ENCODE measurements at regions not wholly inside any gene's neighbourhood (a gene's known extent, or its start where the extent isn't known, plus 50 kb on each side); places are given as distances from the start of the nearest gene placed in this dataset.

DNA sequence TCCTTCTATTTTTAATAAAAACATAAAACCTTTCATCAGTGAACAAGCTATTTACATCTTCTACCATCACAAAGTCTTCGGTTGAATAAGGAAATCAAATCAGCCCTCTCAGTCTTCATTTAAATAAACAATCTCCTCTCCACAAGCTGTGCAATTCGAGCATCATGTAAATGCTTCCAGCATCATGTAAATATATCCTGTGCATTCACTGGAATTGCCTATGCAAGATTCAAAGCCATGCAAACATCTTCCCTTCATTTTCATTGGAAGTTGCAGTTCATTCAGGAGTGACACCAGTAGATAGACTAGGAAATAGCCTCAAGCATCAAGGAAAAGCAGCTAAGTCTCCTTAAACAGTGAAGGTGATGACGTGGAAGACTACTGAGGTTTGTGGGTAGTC lies 77.7 kb upstream of the PCDH19 start:
- ATAC-seq (ENCODE audit: insufficient read depth, low FRiP score), result no peak
- Histone ChIP-seq H3K36me3 (ENCODE audit: control insufficient read depth in 4 of 4, insufficient read depth in 4 of 4, low read length in 4 of 4) (no peaks in the 10 kb centered on the region), H3K4me3 (no peak overlapping the region), H3K4me1 (ENCODE audit: control insufficient read depth in 5 of 5, insufficient read depth in 5 of 5, low read length in 5 of 5) (no peaks in the 10 kb centered on the region), H3K27ac (ENCODE audit: low read depth in 1 of 2, low read length in 1 of 2) (no peak overlapping the region), H3K9me3 (ENCODE audit: control insufficient read depth in 4 of 4, insufficient read depth in 3 of 4, low read length in 3 of 4) (no peaks in the 10 kb centered on the region), H3K27me3 (ENCODE audit: control insufficient read depth in 3 of 3, insufficient read depth in 3 of 3, low read length in 2 of 3) (peaks cover 0 to 35% (median 10%) of the 10 kb centered on the region in 3 donors), H3K9ac (ENCODE audit: insufficient read depth in 1 of 2, low read length in 2 of 2) (no peak overlapping the region)
- WGBS, 2 donors, result 51 to 70% methylated on average over 3 of the region's 3 CpGs
- DNase-seq, result no peak
- TF ChIP-seq, protein P1, sequence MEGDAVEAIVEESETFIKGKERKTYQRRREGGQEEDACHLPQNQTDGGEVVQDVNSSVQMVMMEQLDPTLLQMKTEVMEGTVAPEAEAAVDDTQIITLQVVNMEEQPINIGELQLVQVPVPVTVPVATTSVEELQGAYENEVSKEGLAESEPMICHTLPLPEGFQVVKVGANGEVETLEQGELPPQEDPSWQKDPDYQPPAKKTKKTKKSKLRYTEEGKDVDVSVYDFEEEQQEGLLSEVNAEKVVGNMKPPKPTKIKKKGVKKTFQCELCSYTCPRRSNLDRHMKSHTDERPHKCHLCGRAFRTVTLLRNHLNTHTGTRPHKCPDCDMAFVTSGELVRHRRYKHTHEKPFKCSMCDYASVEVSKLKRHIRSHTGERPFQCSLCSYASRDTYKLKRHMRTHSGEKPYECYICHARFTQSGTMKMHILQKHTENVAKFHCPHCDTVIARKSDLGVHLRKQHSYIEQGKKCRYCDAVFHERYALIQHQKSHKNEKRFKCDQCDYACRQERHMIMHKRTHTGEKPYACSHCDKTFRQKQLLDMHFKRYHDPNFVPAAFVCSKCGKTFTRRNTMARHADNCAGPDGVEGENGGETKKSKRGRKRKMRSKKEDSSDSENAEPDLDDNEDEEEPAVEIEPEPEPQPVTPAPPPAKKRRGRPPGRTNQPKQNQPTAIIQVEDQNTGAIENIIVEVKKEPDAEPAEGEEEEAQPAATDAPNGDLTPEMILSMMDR (IDR thresholded peaks at IDR 0.05; ENCODE audit: control extremely low read depth, extremely low read depth), result no peak

DNA sequence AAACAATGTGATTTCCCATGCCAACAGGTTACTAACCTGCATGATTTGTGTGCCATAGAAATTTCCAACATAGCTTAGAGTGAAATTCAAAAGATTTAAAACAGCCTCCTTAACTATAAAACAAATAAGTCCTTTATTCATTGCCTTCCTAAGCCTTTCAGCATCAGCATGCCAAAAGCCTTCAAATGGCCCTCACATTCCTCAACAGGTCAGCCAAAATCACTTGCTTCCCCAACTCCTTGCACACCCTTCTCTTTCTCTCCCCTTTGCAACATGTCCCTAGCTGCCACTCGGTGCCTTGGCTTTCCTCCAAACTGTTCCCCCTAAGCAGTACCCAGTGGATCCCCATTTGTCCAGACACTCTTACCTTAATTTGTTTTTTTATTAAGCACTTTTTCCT lies 74.9 kb upstream of the PCDH19 start:
- ATAC-seq (ENCODE audit: insufficient read depth, low FRiP score) (no peak), DNase-seq (no peak)
- TF ChIP-seq, protein P1 (IDR thresholded peaks at IDR 0.05; ENCODE audit: control extremely low read depth, extremely low read depth), result no peak
- Histone ChIP-seq H3K9me3 (ENCODE audit: control insufficient read depth in 4 of 4, insufficient read depth in 3 of 4, low read length in 3 of 4) (no peaks in the 10 kb centered on the region), H3K4me1 (ENCODE audit: control insufficient read depth in 5 of 5, insufficient read depth in 5 of 5, low read length in 5 of 5) (no peaks in the 10 kb centered on the region), H3K27me3 (ENCODE audit: control insufficient read depth in 3 of 3, insufficient read depth in 3 of 3, low read length in 2 of 3) (peaks cover 0 to 37% (median 7%) of the 10 kb centered on the region in 3 donors), H3K9ac (ENCODE audit: insufficient read depth in 1 of 2, low read length in 2 of 2) (no peak overlapping the region), H3K36me3 (ENCODE audit: control insufficient read depth in 4 of 4, insufficient read depth in 4 of 4, low read length in 4 of 4) (no peaks in the 10 kb centered on the region), H3K4me3 (no peak overlapping the region), H3K27ac (ENCODE audit: low read depth in 1 of 2, low read length in 1 of 2) (no peak overlapping the region)
- WGBS, 2 donors, result 45 to 62% methylated on average over 1 of the region's 1 CpG

DNA sequence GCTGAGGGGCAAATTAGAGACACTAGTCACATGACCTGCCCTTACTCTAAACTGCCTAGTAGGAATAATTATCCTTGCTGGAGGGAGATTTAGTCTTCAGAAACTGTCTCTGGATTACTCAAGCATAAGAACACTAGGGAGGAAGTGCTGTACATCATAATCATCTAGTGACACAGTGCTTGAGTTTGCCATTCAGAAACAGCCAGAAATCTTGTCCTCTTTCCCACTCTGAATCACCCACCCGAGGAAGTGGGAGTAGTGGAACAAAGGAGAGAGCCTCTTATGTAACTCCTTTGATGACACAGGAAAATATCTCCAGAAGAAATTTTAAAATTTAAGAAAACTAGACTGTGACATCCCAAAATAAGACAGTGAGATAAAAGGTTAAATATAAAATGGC lies 69.3 kb upstream of the PCDH19 start:
- WGBS, 2 donors, result 59 to 73% methylated on average over 1 of the region's 1 CpG
- H3K4me1 ChIP-seq (ENCODE audit: control insufficient read depth in 5 of 5, insufficient read depth in 5 of 5, low read length in 5 of 5), result peaks cover 0 to 3% (median 0%) of the 10 kb centered on the region in 5 donors
- ATAC-seq (ENCODE audit: insufficient read depth, low FRiP score) (no peak), DNase-seq (no peak)
- no peak overlapping the region for H3K4me3 ChIP-seq
- no peaks in the 10 kb centered on the region for H3K36me3 ChIP-seq (ENCODE audit: control insufficient read depth in 4 of 4, insufficient read depth in 4 of 4, low read length in 4 of 4)
- H3K9me3 ChIP-seq (ENCODE audit: control insufficient read depth in 4 of 4, insufficient read depth in 3 of 4, low read length in 3 of 4), result no peaks in the 10 kb centered on the region
- TF ChIP-seq, protein P1 (IDR thresholded peaks at IDR 0.05; ENCODE audit: control extremely low read depth, extremely low read depth), result no peak
- peaks cover 0 to 31% (median 2%) of the 10 kb centered on the region in 3 donors for H3K27me3 ChIP-seq (ENCODE audit: control insufficient read depth in 3 of 3, insufficient read depth in 3 of 3, low read length in 2 of 3)
- H3K27ac ChIP-seq (ENCODE audit: low read depth in 1 of 2, low read length in 1 of 2), result no peak overlapping the region
- H3K9ac ChIP-seq (ENCODE audit: insufficient read depth in 1 of 2, low read length in 2 of 2), result no peak overlapping the region

DNA sequence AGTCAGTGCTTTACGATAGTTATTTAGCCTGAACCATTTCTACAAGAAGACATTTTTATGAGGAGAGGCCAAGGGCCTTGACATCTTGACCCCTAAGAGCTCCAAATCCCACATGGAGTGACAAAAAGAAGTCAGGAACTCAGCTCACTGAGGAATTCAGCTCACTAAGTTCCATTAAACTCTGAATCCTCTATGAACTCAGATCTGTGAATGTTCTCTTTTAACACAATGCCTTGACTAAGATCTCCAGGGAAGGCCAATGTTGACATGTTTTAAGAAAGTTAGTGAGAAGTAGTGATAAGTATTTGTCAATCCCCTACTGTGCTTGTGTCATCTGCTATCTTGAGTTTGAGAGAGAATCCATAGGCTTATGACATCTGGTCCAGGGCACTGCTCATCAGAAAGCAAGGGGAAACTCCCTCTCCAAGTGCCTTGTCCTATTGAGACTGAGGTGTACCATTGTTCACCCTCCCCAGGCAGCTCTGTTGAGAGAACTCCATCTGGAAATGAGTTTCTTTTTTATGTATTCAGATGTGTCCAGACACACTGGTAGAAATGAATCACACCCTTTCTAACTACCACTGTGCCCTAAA lies 68.7 kb upstream of the PCDH19 start:
- H3K27ac ChIP-seq (ENCODE audit: low read depth in 1 of 2, low read length in 1 of 2), result no peak overlapping the region
- peaks cover 0 to 3% (median 0%) of the 10 kb centered on the region in 5 donors for H3K4me1 ChIP-seq (ENCODE audit: control insufficient read depth in 5 of 5, insufficient read depth in 5 of 5, low read length in 5 of 5)
- H3K4me3 ChIP-seq, result no peak overlapping the region
- no peak overlapping the region for H3K9ac ChIP-seq (ENCODE audit: insufficient read depth in 1 of 2, low read length in 2 of 2)
- DNase-seq, result no peak
- peaks cover 0 to 31% (median 2%) of the 10 kb centered on the region in 3 donors for H3K27me3 ChIP-seq (ENCODE audit: control insufficient read depth in 3 of 3, insufficient read depth in 3 of 3, low read length in 2 of 3)
- TF ChIP-seq, protein P1 (IDR thresholded peaks at IDR 0.05; ENCODE audit: control extremely low read depth, extremely low read depth), result no peak
- no peak for ATAC-seq (ENCODE audit: insufficient read depth, low FRiP score)
- 79 to 84% methylated on average over 1 of the region's 1 CpG for WGBS, 2 donors
- no peaks in the 10 kb centered on the region for H3K36me3 ChIP-seq (ENCODE audit: control insufficient read depth in 4 of 4, insufficient read depth in 4 of 4, low read length in 4 of 4)
- no peaks in the 10 kb centered on the region for H3K9me3 ChIP-seq (ENCODE audit: control insufficient read depth in 4 of 4, insufficient read depth in 3 of 4, low read length in 3 of 4)
